ENCODE measurements at regions not wholly inside any gene's neighbourhood (a gene's known extent, or its start where the extent isn't known, plus 50 kb on each side); places are given as distances from the start of the nearest gene placed in this dataset.

DNA sequence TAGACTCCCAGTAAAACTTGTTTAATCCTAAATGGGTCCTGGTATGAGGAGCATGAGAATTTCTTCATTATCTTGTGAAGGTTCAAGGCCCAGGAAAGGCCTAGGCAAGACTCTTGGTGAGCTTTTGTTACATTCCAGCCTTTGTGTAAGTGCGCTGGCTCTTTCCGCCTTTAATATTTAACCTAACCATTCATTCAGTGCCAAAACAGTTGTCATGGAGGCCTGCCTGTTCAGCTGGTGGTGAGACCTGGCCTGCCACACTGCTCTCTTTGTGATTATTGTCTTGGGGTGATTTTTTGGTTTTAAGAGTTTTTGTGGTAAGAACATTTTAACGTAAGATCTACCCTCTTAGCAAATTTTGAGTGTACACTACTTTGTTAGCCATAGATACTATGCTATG, 127.5 kb upstream of the WWC1 start:
- no peaks in the 10 kb centered on the region for H3K36me3 ChIP-seq
- 15 to 56% methylated on average over 2 to 3 of the region's 3 CpGs for WGBS, 2 donors (ENCODE audit: low coverage in 1 of 2)
- H3K4me3 ChIP-seq: no peak overlapping the region
- peak overlapping the region; percentile 65 to 77 (median 68) for H3K27ac ChIP-seq
- H3K4me1 ChIP-seq: peaks cover 4 to 50% (median 23%) of the 10 kb centered on the region in 4 donors
- intact Hi-C loops (cut with DNase I; ENCODE audit: low total_unique reads) (no loop called here), in situ Hi-C loops (cut with MboI; ENCODE audit: low pct_ligation_motif_present in 1 of 4, low pct_unique_long_range_greater_than_20kb in 1 of 4, low sequenced_read_pairs in 3 of 4) (no loop called here)
- peak; percentile 48 for DNase-seq
- H3K27me3 ChIP-seq: no peaks in the 10 kb centered on the region
- no peak for TF ChIP-seq EP300 (IDR thresholded peaks at IDR 0.05; ENCODE audit: low read depth)
- H3K9me3 ChIP-seq: no peaks in the 10 kb centered on the region

DNA sequence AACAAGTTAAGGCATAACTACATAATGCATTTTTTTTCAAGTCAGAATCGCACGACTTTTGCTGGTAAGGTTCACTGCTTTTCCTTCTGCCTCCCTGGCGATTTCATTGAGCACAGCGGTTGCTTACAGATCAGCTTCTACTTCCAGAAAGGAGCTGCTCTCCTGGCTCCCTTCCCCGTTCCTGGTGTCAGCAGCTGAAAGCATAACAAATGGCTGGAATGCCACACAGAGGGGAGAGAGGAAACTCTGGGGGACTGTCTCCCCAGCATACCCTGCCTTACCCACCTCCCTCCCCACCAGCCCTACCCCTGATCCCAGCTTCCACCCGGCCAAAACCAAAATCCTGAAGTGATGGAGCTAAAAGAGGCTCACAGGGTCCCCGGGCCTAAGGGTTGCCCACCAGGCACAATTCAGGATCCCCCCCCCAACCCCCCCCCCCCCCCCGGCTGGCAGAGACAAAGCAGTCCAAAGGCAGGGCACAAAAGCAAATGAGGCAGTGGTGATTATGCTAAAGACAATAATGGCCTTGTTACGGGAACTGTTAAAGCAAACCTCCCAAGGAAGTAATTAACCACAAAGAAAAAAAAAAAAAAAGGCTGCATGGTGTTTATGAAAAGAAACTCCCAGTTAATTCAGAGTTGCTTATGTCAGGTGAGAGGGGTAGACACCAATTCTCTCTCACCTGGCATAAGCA, 126.1 kb upstream of the WWC1 start:
- TF ChIP-seq, protein P1, sequence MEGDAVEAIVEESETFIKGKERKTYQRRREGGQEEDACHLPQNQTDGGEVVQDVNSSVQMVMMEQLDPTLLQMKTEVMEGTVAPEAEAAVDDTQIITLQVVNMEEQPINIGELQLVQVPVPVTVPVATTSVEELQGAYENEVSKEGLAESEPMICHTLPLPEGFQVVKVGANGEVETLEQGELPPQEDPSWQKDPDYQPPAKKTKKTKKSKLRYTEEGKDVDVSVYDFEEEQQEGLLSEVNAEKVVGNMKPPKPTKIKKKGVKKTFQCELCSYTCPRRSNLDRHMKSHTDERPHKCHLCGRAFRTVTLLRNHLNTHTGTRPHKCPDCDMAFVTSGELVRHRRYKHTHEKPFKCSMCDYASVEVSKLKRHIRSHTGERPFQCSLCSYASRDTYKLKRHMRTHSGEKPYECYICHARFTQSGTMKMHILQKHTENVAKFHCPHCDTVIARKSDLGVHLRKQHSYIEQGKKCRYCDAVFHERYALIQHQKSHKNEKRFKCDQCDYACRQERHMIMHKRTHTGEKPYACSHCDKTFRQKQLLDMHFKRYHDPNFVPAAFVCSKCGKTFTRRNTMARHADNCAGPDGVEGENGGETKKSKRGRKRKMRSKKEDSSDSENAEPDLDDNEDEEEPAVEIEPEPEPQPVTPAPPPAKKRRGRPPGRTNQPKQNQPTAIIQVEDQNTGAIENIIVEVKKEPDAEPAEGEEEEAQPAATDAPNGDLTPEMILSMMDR (IDR thresholded peaks at IDR 0.05): no peak
- TF ChIP-seq POLR2A (IDR thresholded peaks at IDR 0.05): no peak
- TF ChIP-seq POLR2AphosphoS5 (IDR thresholded peaks at IDR 0.05): no peak
- TF ChIP-seq EP300 (IDR thresholded peaks at IDR 0.05; ENCODE audit: low read depth): no peak
- no peak overlapping the region for H3K4me3 ChIP-seq
- in situ Hi-C loops (cut with MboI; ENCODE audit: low pct_ligation_motif_present in 1 of 4, low pct_unique_long_range_greater_than_20kb in 1 of 4, low sequenced_read_pairs in 3 of 4): no loop called here
- DNase-seq: peak; percentile 17
- no peaks in the 10 kb centered on the region for H3K9me3 ChIP-seq
- 14 to 17% methylated on average over 5 to 9 of the region's 9 CpGs for WGBS, 2 donors (ENCODE audit: low coverage in 1 of 2)
- peak overlapping the region; percentile 62 to 77 (median 68) for H3K27ac ChIP-seq
- H3K27me3 ChIP-seq: no peaks in the 10 kb centered on the region
- no peaks in the 10 kb centered on the region for H3K36me3 ChIP-seq
- intact Hi-C loops (cut with DNase I; ENCODE audit: low total_unique reads): no loop called here
- peaks cover 4 to 37% (median 19%) of the 10 kb centered on the region in 4 donors for H3K4me1 ChIP-seq

DNA sequence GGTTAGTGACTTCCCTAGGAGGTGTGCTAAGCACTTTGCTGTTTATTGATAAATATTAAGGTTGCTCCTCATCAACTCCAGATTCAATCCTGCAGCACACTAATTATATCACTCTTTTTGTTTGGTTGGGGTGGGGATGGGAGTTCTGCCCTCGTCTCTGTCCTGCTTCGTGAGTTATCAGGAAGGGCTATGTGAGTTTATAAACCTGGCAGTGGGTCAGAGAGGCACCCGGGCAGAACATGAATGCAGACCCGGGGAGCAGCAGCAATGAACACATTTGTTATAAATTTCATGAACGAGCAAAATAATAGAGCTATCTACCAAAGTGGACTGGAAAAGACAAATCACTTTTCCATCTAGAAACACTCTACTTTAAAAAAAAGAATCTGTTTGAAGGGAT, 125.5 kb upstream of the WWC1 start:
- H3K27ac ChIP-seq: peak overlapping the region; percentile 55 to 77 (median 66)

GRCh38 chr5:168167338-168167737, 124.1 kb upstream of the WWC1 start:
- Histone ChIP-seq H3K36me3 (no peaks in the 10 kb centered on the region), H3K27ac (no peak overlapping the region), H3K9me3 (no peaks in the 10 kb centered on the region), H3K4me3 (no peak overlapping the region), H3K4me1 (peaks cover 4 to 37% (median 19%) of the 10 kb centered on the region in 4 donors), H3K27me3 (no peaks in the 10 kb centered on the region)
- 91 to 93% methylated on average over 3 to 7 of the region's 7 CpGs for WGBS, 2 donors (ENCODE audit: low coverage in 1 of 2)
- intact Hi-C loops (cut with DNase I; ENCODE audit: low total_unique reads) (no loop called here), in situ Hi-C loops (cut with MboI; ENCODE audit: low pct_ligation_motif_present in 1 of 4, low pct_unique_long_range_greater_than_20kb in 1 of 4, low sequenced_read_pairs in 3 of 4) (no loop called here)
- TF ChIP-seq EP300 (IDR thresholded peaks at IDR 0.05; ENCODE audit: low read depth) (no peak), POLR2AphosphoS5 (IDR thresholded peaks at IDR 0.05) (no peak), POLR2A (IDR thresholded peaks at IDR 0.05) (no peak)
- TF ChIP-seq, protein P1 (IDR thresholded peaks at IDR 0.05): no peak
- no peak for DNase-seq

More for the DNA sequence above, 125.5 kb upstream of the WWC1 start:
- no peaks in the 10 kb centered on the region for H3K9me3 ChIP-seq
- 17 to 50% methylated on average over 1 to 5 of the region's 5 CpGs for WGBS, 2 donors (ENCODE audit: low coverage in 1 of 2)
- peaks cover 4 to 37% (median 19%) of the 10 kb centered on the region in 4 donors for H3K4me1 ChIP-seq
- no peaks in the 10 kb centered on the region for H3K36me3 ChIP-seq
- H3K4me3 ChIP-seq: no peak overlapping the region
- in situ Hi-C loops (cut with MboI; ENCODE audit: low pct_ligation_motif_present in 1 of 4, low pct_unique_long_range_greater_than_20kb in 1 of 4, low sequenced_read_pairs in 3 of 4): no loop called here
- no peak for DNase-seq
- no peak for TF ChIP-seq POLR2A (IDR thresholded peaks at IDR 0.05)
- intact Hi-C loops (cut with DNase I; ENCODE audit: low total_unique reads): no loop called here
- no peaks in the 10 kb centered on the region for H3K27me3 ChIP-seq

- H3K36me3 ChIP-seq: no peaks in the 10 kb centered on the region
Measured at GRCh38 chr5:168168978-168169698, 122.3 kb upstream of the WWC1 start.

More at GRCh38 chr5:168168978-168169698, 122.3 kb upstream of the WWC1 start:
- in situ Hi-C loops (cut with MboI; ENCODE audit: low pct_ligation_motif_present in 1 of 4, low pct_unique_long_range_greater_than_20kb in 1 of 4, low sequenced_read_pairs in 3 of 4): no loop called here
- H3K4me1 ChIP-seq: peaks cover 0 to 25% (median 15%) of the 10 kb centered on the region in 4 donors
- H3K27ac ChIP-seq: no peak overlapping the region
- no peak for DNase-seq
- WGBS, 2 donors (ENCODE audit: low coverage in 1 of 2): 80 to 90% methylated on average over 10 to 13 of the region's 13 CpGs
- no peak overlapping the region for H3K4me3 ChIP-seq
- H3K27me3 ChIP-seq: no peaks in the 10 kb centered on the region
- no peaks in the 10 kb centered on the region for H3K9me3 ChIP-seq
- TF ChIP-seq, protein P1 (IDR thresholded peaks at IDR 0.05): no peak
- no peak for TF ChIP-seq POLR2AphosphoS5 (IDR thresholded peaks at IDR 0.05)
- no peak for TF ChIP-seq POLR2A (IDR thresholded peaks at IDR 0.05)
- no peak for TF ChIP-seq EP300 (IDR thresholded peaks at IDR 0.05; ENCODE audit: low read depth)
- intact Hi-C loops (cut with DNase I; ENCODE audit: low total_unique reads): no loop called here

Measured in transverse colon (tissue), 4 donors.